ENCODE measurements at regions not wholly inside any gene's neighbourhood (a gene's known extent, or its start where the extent isn't known, plus 50 kb on each side); places are given as distances from the start of the nearest gene placed in this dataset.

DNA sequence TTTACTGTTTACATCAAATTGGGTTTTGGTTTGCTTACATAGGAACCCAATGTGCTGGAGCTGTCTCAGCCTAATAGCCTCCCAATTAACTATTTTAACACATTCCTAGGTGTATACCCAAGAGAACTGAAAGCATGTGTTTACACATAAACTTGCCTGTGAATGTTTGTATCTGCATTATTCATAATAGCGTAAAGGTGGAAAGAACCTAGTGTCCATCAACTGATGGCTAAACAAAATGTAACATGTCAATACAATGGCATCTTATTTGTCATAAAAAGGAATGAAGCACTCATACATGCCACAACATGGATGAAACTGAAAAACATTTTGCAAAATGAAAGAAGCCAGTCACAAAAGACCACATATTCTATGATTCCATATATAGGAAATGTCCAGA is 160.6 kb upstream of the EEPD1 start:
- no peaks in the 10 kb centered on the region for H3K79me2 ChIP-seq (ENCODE audit: control insufficient read depth, low read length)
- H3K36me3 ChIP-seq (ENCODE audit: control insufficient read depth, low read length): no peaks in the 10 kb centered on the region
- no peak overlapping the region for H3K4me3 ChIP-seq (ENCODE audit: low read length)
- no peak overlapping the region for H3K27ac ChIP-seq (ENCODE audit: low read depth, low read length)
- no peaks in the 10 kb centered on the region for H3K9me2 ChIP-seq (replicated peaks; ENCODE audit: control insufficient read depth, low read length)
- no peaks in the 10 kb centered on the region for H3F3A ChIP-seq (ENCODE audit: control insufficient read depth, insufficient read depth)
- no peaks in the 10 kb centered on the region for H3K4me1 ChIP-seq (ENCODE audit: control insufficient read depth, low read length)
- H3K9me3 ChIP-seq (ENCODE audit: control insufficient read depth, insufficient read depth, low read length): no peaks in the 10 kb centered on the region
- TF ChIP-seq EZH2phosphoT487 (IDR thresholded peaks at IDR 0.05; ENCODE audit: borderline replicate concordance, low read length): no peak
- TF ChIP-seq, protein P1, sequence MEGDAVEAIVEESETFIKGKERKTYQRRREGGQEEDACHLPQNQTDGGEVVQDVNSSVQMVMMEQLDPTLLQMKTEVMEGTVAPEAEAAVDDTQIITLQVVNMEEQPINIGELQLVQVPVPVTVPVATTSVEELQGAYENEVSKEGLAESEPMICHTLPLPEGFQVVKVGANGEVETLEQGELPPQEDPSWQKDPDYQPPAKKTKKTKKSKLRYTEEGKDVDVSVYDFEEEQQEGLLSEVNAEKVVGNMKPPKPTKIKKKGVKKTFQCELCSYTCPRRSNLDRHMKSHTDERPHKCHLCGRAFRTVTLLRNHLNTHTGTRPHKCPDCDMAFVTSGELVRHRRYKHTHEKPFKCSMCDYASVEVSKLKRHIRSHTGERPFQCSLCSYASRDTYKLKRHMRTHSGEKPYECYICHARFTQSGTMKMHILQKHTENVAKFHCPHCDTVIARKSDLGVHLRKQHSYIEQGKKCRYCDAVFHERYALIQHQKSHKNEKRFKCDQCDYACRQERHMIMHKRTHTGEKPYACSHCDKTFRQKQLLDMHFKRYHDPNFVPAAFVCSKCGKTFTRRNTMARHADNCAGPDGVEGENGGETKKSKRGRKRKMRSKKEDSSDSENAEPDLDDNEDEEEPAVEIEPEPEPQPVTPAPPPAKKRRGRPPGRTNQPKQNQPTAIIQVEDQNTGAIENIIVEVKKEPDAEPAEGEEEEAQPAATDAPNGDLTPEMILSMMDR (IDR thresholded peaks at IDR 0.05; ENCODE audit: low read depth, low read length, poor library complexity, severe bottlenecking): no peak
- no peaks in the 10 kb centered on the region for H4K20me1 ChIP-seq (ENCODE audit: control insufficient read depth, insufficient read depth, low read depth, low read length)
- H3K27me3 ChIP-seq (ENCODE audit: control insufficient read depth, low read length): no peaks in the 10 kb centered on the region
- H3K4me2 ChIP-seq (ENCODE audit: low read length): no peak overlapping the region

DNA sequence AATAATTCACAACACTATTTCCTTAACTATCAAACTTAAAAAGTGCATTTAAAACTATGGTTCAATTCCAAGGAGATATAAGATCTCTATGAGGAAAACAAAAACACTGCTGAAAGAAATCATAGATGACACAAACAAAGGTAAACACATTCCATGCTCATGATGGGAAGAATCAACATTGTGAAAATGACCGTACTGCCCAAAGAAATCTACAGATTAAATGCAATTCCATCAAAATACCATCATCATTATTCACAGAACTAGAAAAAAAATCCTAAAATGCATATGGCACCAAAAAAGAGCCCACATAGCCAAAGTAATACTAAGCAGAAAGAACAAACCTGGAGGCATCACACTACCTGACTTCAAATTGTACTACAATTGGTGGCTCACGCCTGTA is 159.9 kb upstream of the EEPD1 start:
- Histone ChIP-seq H3K79me2 (ENCODE audit: control insufficient read depth, low read length) (no peaks in the 10 kb centered on the region), H3K9me3 (ENCODE audit: control insufficient read depth, insufficient read depth, low read length) (no peaks in the 10 kb centered on the region), H3K4me3 (ENCODE audit: low read length) (no peak overlapping the region), H3K4me1 (ENCODE audit: control insufficient read depth, low read length) (no peaks in the 10 kb centered on the region), H4K20me1 (ENCODE audit: control insufficient read depth, insufficient read depth, low read depth, low read length) (no peaks in the 10 kb centered on the region), H3F3A (ENCODE audit: control insufficient read depth, insufficient read depth) (no peaks in the 10 kb centered on the region), H3K27me3 (ENCODE audit: control insufficient read depth, low read length) (no peaks in the 10 kb centered on the region), H3K36me3 (ENCODE audit: control insufficient read depth, low read length) (no peaks in the 10 kb centered on the region), H3K27ac (ENCODE audit: low read depth, low read length) (no peak overlapping the region), H3K4me2 (ENCODE audit: low read length) (no peak overlapping the region), H3K9me2 (replicated peaks; ENCODE audit: control insufficient read depth, low read length) (no peaks in the 10 kb centered on the region)
- TF ChIP-seq EZH2phosphoT487 (IDR thresholded peaks at IDR 0.05; ENCODE audit: borderline replicate concordance, low read length): no peak
- TF ChIP-seq, protein P1 (IDR thresholded peaks at IDR 0.05; ENCODE audit: low read depth, low read length, poor library complexity, severe bottlenecking): no peak

DNA sequence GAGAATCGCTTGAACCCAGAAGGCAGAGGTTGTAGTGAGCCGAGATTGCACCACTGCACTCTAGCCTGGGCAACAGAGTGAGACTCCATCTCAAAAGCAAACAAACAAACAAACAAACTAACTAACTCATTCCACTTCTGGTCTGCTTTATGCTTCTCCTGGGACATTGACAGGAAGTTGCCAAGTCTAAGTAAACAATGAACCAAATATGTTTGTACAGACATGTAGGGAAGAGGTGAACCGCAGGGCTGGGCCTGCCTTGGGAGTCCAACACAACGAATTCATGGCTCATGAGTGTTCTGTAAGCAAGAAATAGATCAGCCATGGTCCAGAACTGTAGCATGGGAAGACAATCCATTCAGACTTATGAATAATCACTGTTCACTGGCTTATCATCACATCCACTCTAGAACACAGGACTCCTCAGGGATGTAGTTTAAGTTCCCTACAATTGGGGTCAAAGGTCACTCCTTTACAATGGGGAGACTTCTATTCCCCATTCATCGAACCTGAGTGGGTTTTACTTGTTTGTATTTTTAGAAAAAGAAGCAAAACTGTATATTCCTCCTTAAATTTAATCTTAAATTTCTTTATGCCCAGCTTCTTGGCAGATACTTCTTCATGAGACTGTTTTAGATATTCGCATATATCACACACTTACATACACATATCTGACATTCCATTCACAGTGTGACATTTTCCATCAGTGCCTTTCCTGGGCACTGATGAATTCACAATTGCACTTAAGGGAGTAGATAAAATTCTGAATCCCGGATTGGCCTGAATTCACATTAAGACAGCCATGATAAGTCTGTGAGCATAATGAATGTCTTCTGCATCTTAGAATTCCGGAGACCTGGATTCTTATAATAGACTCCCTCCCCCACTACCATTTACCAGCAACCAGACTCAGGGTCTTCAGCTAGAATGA is 159.1 kb upstream of the EEPD1 start:
- H3K9me3 ChIP-seq (ENCODE audit: control insufficient read depth, insufficient read depth, low read length): no peaks in the 10 kb centered on the region
- H3K9me2 ChIP-seq (replicated peaks; ENCODE audit: control insufficient read depth, low read length): no peaks in the 10 kb centered on the region
- no peaks in the 10 kb centered on the region for H3K36me3 ChIP-seq (ENCODE audit: control insufficient read depth, low read length)
- H3K4me2 ChIP-seq (ENCODE audit: low read length): no peak overlapping the region
- no peak overlapping the region for H3K27ac ChIP-seq (ENCODE audit: low read depth, low read length)
- no peaks in the 10 kb centered on the region for H3K27me3 ChIP-seq (ENCODE audit: control insufficient read depth, low read length)
- no peaks in the 10 kb centered on the region for H3K4me1 ChIP-seq (ENCODE audit: control insufficient read depth, low read length)
- H3F3A ChIP-seq (ENCODE audit: control insufficient read depth, insufficient read depth): no peaks in the 10 kb centered on the region
- TF ChIP-seq EZH2phosphoT487 (IDR thresholded peaks at IDR 0.05; ENCODE audit: borderline replicate concordance, low read length): no peak
- TF ChIP-seq, protein P1 (IDR thresholded peaks at IDR 0.05; ENCODE audit: low read depth, low read length, poor library complexity, severe bottlenecking): no peak
- H3K4me3 ChIP-seq (ENCODE audit: low read length): no peak overlapping the region
- no peaks in the 10 kb centered on the region for H4K20me1 ChIP-seq (ENCODE audit: control insufficient read depth, insufficient read depth, low read depth, low read length)
- H3K79me2 ChIP-seq (ENCODE audit: control insufficient read depth, low read length): no peaks in the 10 kb centered on the region

Data from DOHH2 (cell line).